Fibroblast of skin of left quadriceps (primary cell): ENCODE measurements at regions not wholly inside any gene's neighbourhood (a gene's known extent, or its start where the extent isn't known, plus 50 kb on each side); places are given as distances from the start of the nearest gene placed in this dataset.
A peak's percentile ranks its signal among the peaks of the same experiment; 100 is the strongest.

ENCODE experiments used
- DNase-seq, 2 experiments: peaks; one replicate each; pipeline ENCODE4 v3.0.0-alpha.2; 2013; ENCODE audit warnings: low read depth in 2 of 2

DNA sequence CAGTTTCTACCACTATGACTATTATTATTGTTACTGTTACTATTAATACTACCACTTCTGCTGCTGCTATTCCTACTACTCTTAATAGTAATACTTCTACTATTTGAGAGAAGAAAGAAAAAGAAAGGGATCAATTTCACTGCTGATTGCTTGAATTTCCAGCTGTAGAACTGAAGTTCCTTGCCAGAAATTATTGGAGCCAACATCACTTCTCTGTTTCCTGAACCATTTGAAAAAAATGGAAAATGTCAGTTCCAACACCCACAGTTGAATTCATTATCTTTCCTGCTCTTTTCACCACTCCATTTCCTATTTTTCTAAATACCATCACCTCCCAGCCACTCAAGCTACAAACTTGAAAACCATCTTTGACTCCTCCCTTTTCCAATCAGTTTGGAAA, 54.1 kb upstream of the PIK3C2G start:
- no peak for DNase-seq

DNA sequence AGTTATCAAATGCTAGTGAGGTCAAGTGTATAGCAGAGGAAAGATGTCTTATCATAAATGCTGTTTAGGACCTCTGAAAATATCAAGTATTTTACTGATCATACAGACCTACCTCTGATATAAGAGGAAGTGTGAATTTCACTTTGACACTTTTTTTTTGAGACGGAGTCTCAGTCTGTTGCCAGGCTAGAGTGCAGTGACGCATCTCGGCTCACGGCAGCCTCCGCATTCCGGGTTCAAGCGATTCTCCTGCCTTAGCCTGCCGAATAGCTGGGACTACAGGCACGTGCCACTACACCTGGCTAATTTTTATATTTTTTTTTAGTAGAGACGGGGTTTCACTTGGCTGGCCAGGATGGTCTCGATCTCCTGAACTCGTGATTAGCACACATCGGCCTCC, 55.1 kb upstream of the PIK3C2G start:
- no peak for DNase-seq

DNA sequence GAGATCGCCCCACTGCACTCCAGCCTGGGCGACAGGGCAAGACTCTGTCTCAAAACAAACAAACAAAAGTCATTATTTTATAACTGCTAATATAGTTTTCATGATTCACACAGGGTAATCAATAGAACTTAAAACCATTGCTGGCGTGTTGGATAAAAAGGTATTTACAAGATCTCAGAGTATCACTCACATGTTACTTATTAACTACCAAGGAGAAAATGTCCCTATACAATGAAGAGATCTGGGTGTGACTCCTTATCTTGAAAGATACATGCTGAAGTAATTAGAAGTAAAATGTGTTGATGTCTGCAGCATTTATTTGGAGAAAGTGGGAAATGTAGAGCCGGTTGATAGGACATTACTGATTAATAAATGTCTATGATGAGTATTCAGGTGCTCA, 57.3 kb upstream of the PIK3C2G start:
- DNase-seq: no peak

DNA sequence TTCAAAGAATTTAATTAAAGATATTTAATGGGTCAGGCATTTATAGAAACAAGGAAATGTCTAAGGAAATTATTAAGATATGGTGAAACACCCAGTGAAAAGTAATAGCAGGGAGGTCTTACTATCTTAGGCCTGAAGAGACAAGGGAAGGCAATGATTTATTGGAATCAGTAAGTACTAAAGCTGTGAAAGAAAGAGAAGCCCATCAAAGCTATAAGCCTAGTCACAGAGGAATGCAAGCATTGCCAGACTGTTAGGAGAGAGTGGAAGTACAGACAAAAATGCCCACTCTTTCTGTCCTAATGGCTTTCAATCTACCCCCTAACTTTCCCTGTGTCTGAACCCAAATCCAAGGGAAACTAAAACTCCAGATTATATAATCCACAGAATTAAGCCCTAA, 69.2 kb upstream of the PIK3C2G start:
- DNase-seq: no peak

DNA sequence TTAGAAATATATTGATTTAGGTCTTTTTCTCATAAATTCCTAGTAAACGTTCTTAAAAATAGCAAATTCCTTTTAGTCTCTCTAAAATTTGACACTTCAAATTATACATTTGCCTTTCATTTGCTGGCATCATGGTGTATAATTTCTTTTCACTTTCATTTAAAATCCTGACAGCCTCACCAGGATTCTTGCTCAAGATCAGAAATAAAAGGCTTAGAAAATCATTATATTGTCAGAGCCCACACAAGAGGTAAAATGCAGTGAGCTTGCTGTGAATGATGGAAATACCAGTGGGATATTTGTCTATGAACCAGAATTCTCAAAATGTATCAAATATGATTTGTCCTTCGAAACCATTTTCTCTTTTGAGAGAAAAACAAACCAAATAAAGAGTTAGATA, 78.2 kb upstream of the PIK3C2G start:
- no peak for DNase-seq

DNA sequence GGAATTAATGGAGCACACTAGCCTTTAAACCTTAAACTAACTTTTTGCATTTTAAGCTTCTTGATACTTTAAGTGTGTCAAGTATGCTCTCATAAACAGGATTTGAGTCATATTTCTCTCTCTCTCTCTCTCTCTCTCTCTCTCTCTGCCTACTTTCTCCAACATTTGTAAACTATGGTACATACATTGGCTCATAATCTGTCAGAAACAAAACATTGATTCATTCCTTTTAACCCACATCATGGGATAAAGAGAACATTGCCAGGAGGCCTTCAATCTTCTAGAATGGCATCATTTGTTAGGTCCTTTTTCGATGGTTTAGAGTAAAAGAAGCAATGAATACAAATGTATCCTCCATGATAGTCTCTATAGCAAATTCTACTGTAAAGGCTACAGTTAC, 81.6 kb upstream of the RERGL start:
- DNase-seq: no peak

DNA sequence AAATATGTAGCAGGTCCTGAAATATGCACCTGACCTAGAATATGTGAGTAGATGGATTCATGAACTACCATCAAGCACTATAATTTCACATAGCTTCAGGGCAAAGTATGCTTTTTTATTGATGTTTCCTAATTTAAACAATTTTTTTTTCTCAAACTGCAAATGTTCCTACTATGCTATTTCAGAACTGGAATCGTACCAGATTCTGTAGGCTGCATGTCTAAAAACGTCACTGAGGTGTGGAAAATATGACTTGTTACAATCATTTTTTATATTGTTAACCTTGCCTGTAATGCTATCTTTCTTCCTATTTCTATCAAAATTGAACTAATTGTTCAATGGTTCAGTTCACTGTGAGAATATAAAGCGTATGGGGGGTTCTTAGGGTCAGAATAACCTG, 78.0 kb upstream of the RERGL start:
- DNase-seq: no peak

DNA sequence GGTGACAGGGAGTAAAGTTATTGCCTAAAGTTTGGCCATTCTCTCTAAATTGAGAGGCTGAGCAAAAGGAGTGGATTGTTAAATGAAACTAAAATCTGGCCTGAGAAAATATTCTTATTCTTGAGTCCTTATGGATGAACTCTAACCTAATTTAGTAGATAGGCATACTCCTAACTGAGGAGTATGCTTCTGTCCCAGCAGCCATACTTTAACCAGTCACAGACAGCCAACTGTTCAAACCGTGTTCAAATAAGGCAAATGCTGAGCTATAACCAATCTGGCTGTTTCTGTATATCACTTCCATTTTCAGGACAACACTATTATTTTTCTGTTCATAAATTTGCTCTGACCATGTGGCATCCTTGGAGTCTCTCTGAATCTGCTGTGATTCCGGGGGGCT, 75.9 kb upstream of the RERGL start:
- DNase-seq: no peak

DNA sequence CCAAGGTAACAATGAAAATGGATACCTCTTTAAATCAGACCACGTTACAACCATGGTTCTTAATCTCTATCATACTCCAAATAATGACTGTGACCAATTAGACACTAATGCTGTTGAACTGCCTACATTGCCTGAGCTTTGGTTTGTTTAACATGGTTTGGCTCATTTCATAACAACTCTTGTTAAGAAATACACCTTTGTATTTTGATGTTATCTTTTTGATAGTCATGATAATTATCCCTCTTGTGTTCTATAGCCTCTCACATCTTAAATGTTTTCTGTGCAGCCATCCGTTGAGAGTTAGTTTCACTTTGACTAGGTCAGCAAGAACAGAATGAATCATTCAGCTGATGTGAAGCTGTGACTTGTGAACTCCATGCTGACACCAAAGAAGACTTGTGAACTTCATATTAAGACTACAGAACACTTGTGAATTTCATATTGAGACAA, 75.5 kb upstream of the RERGL start:
- no peak for DNase-seq

DNA sequence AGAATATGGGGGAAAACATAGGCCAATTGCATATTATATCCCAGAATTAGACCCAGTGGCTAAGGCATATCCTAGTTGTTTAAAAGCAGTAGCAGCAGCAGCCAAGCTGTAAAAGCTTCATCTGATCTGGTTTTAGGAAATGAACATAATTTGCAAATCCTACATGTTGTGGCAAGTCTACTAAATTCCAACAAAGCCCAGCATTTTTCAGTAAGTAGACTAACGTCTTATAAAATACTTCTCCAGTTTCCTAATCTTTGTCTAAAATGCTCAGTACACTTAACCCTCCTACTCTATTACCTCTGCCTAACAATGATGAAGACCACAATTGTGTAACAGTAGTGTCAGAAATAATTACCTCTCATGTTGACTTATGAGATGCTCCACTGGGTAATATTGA, 70.9 kb upstream of the RERGL start:
- DNase-seq: no peak

DNA sequence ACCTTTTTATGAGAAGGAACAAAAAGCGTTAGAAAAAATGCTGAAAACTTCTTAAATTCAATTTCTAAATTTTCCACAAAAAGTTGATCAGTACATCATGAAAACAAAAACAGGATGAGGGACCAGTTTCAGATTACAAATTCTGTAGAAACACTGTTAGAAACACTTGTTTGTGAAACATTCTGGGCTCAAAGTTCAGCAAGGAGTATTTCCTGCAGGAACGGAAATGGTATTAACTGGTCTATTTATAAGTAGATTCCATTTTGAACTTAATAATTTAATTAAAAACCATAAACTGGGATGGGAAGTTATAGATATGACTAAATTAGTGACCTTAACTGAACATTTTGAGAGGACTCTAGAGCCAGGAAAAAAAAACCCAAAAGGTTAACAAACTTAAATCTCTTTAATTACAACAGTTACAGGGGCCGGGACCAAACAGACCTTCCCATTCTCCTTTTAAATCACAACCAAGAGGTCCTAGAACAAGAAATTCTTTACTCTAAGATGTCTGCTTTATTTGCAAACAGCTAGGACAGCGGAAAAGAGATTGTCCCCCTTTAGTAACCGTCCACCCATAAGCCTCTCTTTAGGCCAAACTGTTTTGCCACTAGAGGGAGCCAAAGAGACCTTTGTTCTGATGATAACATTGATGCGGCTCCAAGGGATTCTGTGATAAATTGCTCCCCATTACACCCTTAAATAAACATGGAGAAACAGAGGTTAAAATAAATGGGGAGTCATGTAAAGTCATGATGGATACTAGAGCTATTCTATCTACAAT, 69.0 kb upstream of the RERGL start:
- DNase-seq: no peak

DNA sequence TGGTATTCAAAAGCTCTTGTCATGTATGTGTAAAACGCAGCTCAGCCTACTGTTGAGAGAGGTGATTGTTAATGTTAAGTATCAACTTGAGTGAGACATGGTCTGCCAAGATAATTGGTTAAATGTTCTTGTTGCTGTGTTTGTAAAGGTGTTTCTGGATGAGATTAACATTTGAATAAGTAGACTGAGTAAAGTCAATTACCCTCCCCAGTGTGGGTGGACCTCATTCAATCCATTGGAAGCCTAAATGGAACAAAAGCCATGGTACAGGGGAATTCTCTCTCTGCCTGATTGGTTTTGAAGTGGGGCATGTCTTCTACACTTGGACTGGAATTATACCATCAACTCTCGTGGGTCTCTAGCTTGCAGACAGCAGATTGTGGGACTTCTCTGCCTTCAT, 63.8 kb upstream of the RERGL start:
- no peak for DNase-seq

DNA sequence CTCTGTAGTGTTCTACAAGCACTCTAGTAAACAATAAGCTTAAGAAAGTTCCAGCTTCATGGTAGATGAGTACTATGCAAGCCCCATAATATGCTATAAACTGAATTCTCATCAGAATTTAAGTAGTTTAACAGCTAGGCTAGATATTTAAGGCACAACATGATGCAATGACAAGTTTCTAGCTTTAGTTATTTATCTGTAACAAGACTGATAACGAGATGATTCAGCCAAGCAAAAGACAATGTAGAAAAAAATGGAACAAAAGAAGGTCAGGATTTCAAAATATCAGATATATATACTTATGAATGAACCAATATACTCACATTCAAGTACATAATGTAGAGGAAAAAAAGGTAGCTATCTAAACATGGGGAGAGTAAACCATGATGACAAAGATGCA, 61.0 kb upstream of the RERGL start:
- no peak for DNase-seq

DNA sequence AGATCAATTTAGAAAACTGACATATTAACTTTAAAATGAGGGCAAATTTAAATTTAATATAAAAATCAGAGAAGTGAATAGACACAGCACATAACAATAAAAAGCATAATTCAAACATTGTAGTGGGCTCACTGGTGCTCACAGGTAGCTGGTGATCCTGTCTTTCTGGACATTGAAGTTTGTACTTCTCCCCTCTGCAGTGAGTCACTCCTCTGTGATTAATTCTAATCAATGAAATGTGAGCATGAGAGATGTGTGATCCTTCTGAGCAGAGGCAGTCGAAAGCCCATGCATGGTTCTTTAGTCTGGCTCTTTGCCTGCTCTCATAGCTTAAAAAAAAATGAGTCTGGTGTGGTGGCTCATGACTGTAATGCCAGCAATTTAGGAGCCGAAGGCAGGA, 59.0 kb upstream of the RERGL start:
- DNase-seq: no peak

DNA sequence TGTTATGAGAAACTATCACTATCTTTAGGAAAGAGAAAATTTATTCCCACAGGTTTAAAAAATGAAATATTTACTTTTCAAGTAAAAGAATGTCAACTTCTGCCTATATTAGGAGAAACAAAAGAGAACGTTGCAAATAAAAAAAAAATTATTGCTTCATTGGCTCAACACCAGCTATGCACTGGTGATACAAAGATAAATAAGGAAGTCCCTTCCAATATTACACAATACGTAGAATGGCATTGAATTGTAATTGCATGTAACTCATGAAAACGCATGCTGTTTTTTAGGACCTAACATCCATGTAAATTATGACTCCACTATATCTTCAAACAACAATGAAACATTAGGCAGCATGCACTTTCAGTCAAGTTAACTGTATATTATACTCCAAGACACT, 56.4 kb upstream of the RERGL start:
- no peak for DNase-seq

DNA sequence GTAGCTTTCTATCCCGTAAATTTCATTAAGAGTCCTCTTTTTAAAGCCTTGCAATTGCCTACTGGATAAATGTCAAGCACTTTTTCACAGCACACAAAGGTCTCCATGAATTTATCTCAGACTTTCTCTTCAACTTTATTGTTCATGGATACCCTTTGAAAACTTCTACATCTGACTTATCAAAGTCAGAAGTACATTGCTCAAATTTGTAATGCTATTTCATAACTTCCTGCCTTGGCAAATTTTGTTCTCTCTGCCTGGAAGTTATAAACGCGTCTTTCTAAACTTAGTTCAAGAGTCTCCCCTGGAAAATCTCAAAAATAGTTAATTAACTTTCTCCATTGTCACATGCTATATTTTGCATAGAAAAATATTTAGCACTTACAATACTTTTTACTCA, 55.9 kb upstream of the RERGL start:
- DNase-seq: no peak

DNA sequence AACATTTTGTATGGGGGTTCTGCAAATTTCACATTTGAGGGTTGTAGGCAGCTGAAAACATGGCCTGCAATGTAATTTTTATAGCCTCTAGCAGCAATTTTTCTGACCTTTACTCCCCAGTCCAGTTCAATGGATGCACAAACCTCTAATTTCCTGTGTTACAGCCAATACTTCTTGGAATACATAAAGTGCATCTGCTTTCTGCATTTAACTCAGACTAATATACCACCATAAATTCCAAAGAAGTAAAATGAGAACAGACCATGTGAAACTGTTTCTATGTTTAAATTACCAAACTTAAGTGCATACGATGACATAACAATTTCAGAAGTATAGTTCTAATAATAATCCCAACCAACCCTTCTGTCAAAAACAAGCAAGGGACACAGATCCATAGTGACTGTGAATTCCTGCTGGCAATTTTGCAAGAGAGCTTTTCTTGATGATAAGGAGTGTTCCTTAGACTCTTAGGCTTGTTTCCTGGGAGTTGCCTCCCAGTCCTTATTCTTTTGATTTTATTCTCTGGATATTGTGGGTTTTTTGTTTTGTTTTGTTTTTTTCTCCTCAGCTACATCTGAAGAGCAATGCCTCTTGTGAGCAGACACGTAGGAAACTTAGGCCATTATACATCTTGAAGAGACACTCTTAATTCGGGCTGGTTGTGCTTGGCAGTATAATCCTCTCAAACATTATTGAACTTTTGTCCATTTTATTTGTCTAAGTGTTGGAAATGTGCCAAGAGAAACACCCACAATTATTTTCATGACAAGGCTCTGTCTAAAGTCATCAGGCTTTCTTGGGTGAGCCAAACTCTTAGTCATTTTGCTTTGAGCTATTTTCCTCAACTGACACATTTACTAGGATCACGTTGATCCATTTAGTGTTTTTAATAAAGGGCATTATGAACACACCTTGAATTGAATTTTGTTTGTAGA, 51.3 kb upstream of the RERGL start:
- no peak for DNase-seq

DNA sequence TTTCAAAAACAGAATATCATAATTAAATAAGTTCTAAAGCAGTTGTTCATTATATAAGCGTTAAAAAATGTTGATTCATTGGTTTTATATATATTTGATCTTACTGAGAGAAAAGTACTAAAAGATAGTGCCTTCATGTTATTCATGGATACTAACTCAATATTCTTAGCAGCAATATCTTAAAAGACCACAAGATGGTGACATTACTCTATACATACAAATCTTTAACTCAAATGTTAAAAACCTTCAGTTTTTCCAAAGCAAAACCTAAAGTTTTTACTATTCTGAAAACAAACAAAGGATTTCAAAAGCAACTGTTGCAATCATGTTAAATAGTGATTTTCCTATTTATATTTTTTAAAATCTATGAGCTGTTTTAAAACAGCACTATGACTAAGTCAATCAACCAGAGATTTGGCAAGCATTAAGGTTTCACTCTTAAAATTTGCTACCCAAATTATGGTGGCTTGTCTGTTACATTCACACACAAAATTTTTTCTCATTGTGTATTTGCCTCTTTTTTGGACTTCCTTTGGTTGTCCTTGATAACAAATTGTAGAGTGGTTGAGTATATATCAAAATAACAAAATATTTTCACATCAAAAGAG, 50.1 kb upstream of the RERGL start:
- peak in 1 of 2 experiments; percentile 28 for DNase-seq
